Pancreas (tissue), 10 donors: ENCODE measurements at regions not wholly inside any gene's neighbourhood (a gene's known extent, or its start where the extent isn't known, plus 50 kb on each side); places are given as distances from the start of the nearest gene placed in this dataset.

Experiments
- ATAC-seq, 4 donors: fragments of 200-7000 bp; cut with Tn5 transposase; one replicate each; pipeline versions ENCODE4 v1.8.0 to v1.9.1; 2020; ENCODE audit warnings: mild to moderate bottlenecking in 4 of 4, moderate library complexity in 4 of 4
- DNase-seq, 6 donors: peaks; one replicate each; pipeline ENCODE4 v3.0.0-alpha.2; 2020
- FAIRE-seq: peaks from 2 replicates; lab custom pipeline; 2012; peaks lifted over from hg19 to GRCh38; lab: Jason Lieb, UNC
- H3K27ac ChIP-seq, 4 donors: fragments of 200-600 bp; sonication (generic); 1 replicate in 3 of 4; 2 replicates in 1 of 4; pipeline versions ENCODE4 v1.5.0 to v1.8.0; 2020
- H3K27me3 ChIP-seq, 4 donors: fragments of 200-600 bp; one replicate each; pipeline ENCODE4 v1.8.0; 2021
- H3K36me3 ChIP-seq, 3 donors: fragments of 200-600 bp; sonication (generic) in 1 of 3; one replicate each; pipeline versions ENCODE4 v1.5.0 to v1.8.0; 2020 to 2021
- H3K4me1 ChIP-seq, 3 donors: fragments of 200-600 bp; one replicate each; pipeline ENCODE4 v1.8.0; 2021
- H3K4me3 ChIP-seq, 4 donors: fragments of 200-600 bp; sonication (generic) in 2 of 4; one replicate each; pipeline versions ENCODE4 v1.5.0 to v1.8.0; 2020 to 2021
- H3K9me3 ChIP-seq, 4 donors: fragments of 200-600 bp; one replicate each; pipeline ENCODE4 v1.8.0; 2021
- CTCF ChIP-seq, 4 donors: fragments of 200-600 bp; sonication (generic) in 3 of 4; IDR thresholded peaks; one replicate each; pipeline versions ENCODE4 v1.5.0 to v1.8.0; 2021; ENCODE audit warnings: antibody characterized with exemption in 4 of 4
- WGBS, 2 donors: extraction: QIAGEN DNeasy Blood & Tissue Kit; methylation state at CpG; one replicate each; pipeline ENCODE4 v1.1.7; 2013; 5-methylcytosine and 5-hydroxymethylcytosine counted together
- intact Hi-C, 3 donors: fragments of 100-400 bp; cut with DNase I; formaldehyde crosslinking; loops; one replicate each; pipeline versions ENCODE4 v1.11.1 to v1.14.2; 2022
- donor health status: healthy with polysubstance abuse.
- donor health status: DM: no; HTN: no; CAD: no; lungs with moderate emphysema.
- donor health status: DM: no; HTN: no; CAD: no.
- donor health status: control.
- donor health status: control.
- donor health status: Bipolar disorder and iron deficiency.
- donor health status: DM: yes; HTN: yes; CAD: no.
- donor health status: DM: no; HTN: no; CAD: no.
- donor health status: DM: no; HTN: no; CAD: no.
- donor health status: DM: yes; HTN: yes; CAD: no.

DNA sequence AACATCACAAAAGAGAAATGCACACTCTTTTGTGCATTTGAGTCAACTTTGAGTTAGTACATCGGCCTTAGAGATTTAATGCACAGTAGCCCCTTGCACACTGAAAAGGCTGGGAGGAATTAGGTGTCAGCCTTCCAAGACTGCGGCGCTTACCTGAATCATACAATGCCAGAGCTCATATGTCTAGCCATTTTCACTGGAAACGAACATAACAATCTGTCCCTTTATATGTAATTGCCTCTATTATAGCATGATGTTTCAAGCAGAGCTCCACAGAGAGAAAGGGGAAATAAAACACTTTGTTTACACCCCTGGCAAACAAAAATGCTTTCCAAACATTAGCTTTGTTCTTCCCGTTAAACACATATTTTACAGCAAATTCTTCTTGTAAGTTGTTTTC lies 315.7 kb upstream of the SLCO3A1 start:
- peaks cover 0 to 14% (median 0%) of the 10 kb centered on the region in 3 donors for H3K4me1 ChIP-seq
- TF ChIP-seq CTCF (IDR thresholded peaks at IDR 0.05): no peak
- H3K4me3 ChIP-seq: no peak overlapping the region
- no peaks in the 10 kb centered on the region for H3K27me3 ChIP-seq
- H3K27ac ChIP-seq: no peak overlapping the region
- 62 to 75% methylated on average over 5 of the region's 5 CpGs for WGBS, 2 donors
- FAIRE-seq: no peak
- H3K9me3 ChIP-seq: no peaks in the 10 kb centered on the region
- no peak for ATAC-seq
- no peak for DNase-seq
- H3K36me3 ChIP-seq: no peaks in the 10 kb centered on the region
- intact Hi-C loops: no loop called here

- WGBS, 2 donors: 78 to 82% methylated on average over 2 of the region's 2 CpGs
- H3K27me3 ChIP-seq: no peaks in the 10 kb centered on the region
Observed at GRCh38 chr15:91538782-91539181, 314.7 kb upstream of the SLCO3A1 start.

GRCh38 chr15:91541286-91541685 lies 312.2 kb upstream of the SLCO3A1 start:
- Histone ChIP-seq H3K9me3 (no peaks in the 10 kb centered on the region), H3K27ac (no peak overlapping the region), H3K36me3 (no peaks in the 10 kb centered on the region), H3K27me3 (no peaks in the 10 kb centered on the region), H3K4me3 (no peak overlapping the region), H3K4me1 (peaks cover 0 to 12% (median 0%) of the 10 kb centered on the region in 3 donors)
- no peak for DNase-seq
- intact Hi-C loops: no loop called here
- WGBS, 2 donors: 62 to 78% methylated on average over 1 of the region's 1 CpG
- no peak for TF ChIP-seq CTCF (IDR thresholded peaks at IDR 0.05)
- FAIRE-seq: no peak
- ATAC-seq: no peak

More at GRCh38 chr15:91538782-91539181, 314.7 kb upstream of the SLCO3A1 start:
- no peak for TF ChIP-seq CTCF (IDR thresholded peaks at IDR 0.05)
- no peak for FAIRE-seq
- peaks cover 0 to 14% (median 0%) of the 10 kb centered on the region in 3 donors for H3K4me1 ChIP-seq
- H3K4me3 ChIP-seq: no peak overlapping the region
- no peaks in the 10 kb centered on the region for H3K36me3 ChIP-seq
- no peak for ATAC-seq
- intact Hi-C loops: no loop called here
- DNase-seq: no peak
- no peaks in the 10 kb centered on the region for H3K9me3 ChIP-seq
- no peak overlapping the region for H3K27ac ChIP-seq

- WGBS, 2 donors: 76 to 80% methylated on average over 3 of the region's 3 CpGs
- FAIRE-seq: no peak
Observed at GRCh38 chr15:91542226-91542625, 311.3 kb upstream of the SLCO3A1 start.

More at GRCh38 chr15:91542226-91542625, 311.3 kb upstream of the SLCO3A1 start:
- intact Hi-C loops: no loop called here
- no peak for TF ChIP-seq CTCF (IDR thresholded peaks at IDR 0.05)
- Histone ChIP-seq H3K9me3 (no peaks in the 10 kb centered on the region), H3K4me1 (peaks cover 0 to 3% (median 0%) of the 10 kb centered on the region in 3 donors), H3K36me3 (no peaks in the 10 kb centered on the region), H3K27ac (no peak overlapping the region), H3K27me3 (no peaks in the 10 kb centered on the region), H3K4me3 (no peak overlapping the region)
- DNase-seq (no peak), ATAC-seq (no peak)
